GM12874 (cell line): ENCODE measurements at regions not wholly inside any gene's neighbourhood (a gene's known extent, or its start where the extent isn't known, plus 50 kb on each side); places are given as distances from the start of the nearest gene placed in this dataset.

Source experiments
- CTCF ChIP-seq: IDR thresholded peaks from 2 replicates; pipeline ENCODE4 v1.5.1; 2011; ENCODE audit warnings: low read depth, mild to moderate bottlenecking, control low read depth, low read length, moderate library complexity; ENCODE audit not compliant: insufficient read depth

- TF ChIP-seq CTCF: no peak
Measured at GRCh38 chr12:127623362-127623761, 643.6 kb upstream of the TMEM132C start.

- TF ChIP-seq CTCF: no peak
Measured at GRCh38 chr12:127625176-127625771, 641.7 kb upstream of the TMEM132C start.

GRCh38 chr12:127628645-127629044 lies 638.3 kb upstream of the TMEM132C start:
- TF ChIP-seq CTCF: no peak

GRCh38 chr12:127629066-127629820 lies 637.7 kb upstream of the TMEM132C start:
- no peak for TF ChIP-seq CTCF

GRCh38 chr12:127632461-127632860 lies 634.5 kb upstream of the TMEM132C start:
- TF ChIP-seq CTCF: no peak

GRCh38 chr12:127635838-127636237 lies 631.1 kb upstream of the TMEM132C start:
- no peak for TF ChIP-seq CTCF

GRCh38 chr12:127636882-127637281 lies 630.1 kb upstream of the TMEM132C start:
- TF ChIP-seq CTCF: no peak
